ENCODE measurements at regions not wholly inside any gene's neighbourhood (a gene's known extent, or its start where the extent isn't known, plus 50 kb on each side); places are given as distances from the start of the nearest gene placed in this dataset.
A peak's percentile ranks its signal among the peaks of the same experiment; 100 is the strongest.

- no peak for TF ChIP-seq CEBPZ (IDR thresholded peaks at IDR 0.05; ENCODE audit: low read length)
- TF ChIP-seq, protein P1, sequence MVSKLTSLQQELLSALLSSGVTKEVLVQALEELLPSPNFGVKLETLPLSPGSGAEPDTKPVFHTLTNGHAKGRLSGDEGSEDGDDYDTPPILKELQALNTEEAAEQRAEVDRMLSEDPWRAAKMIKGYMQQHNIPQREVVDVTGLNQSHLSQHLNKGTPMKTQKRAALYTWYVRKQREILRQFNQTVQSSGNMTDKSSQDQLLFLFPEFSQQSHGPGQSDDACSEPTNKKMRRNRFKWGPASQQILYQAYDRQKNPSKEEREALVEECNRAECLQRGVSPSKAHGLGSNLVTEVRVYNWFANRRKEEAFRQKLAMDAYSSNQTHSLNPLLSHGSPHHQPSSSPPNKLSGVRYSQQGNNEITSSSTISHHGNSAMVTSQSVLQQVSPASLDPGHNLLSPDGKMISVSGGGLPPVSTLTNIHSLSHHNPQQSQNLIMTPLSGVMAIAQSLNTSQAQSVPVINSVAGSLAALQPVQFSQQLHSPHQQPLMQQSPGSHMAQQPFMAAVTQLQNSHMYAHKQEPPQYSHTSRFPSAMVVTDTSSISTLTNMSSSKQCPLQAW (CRISPR knock-in tag; IDR thresholded peaks at IDR 0.05): no peak
- no peak for TF ChIP-seq CC2D1A (CRISPR knock-in tag; IDR thresholded peaks at IDR 0.05)
- TF ChIP-seq ONECUT2 (CRISPR knock-in tag; IDR thresholded peaks at IDR 0.05): peak; percentile 85
- TF ChIP-seq HDAC2 (CRISPR knock-in tag; IDR thresholded peaks at IDR 0.05): 0 out of 2 replicates have a peak, but pooled peaks have one; percentile 30
- TF ChIP-seq CEBPG (CRISPR knock-in tag; IDR thresholded peaks at IDR 0.05): peak; percentile 87
- TF ChIP-seq, protein P2, sequence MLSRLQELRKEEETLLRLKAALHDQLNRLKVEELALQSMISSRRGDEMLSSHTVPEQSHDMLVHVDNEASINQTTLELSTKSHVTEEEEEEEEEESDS (CRISPR knock-in tag; IDR thresholded peaks at IDR 0.05; ENCODE audit: borderline replicate concordance): no peak
- TF ChIP-seq, protein P3, sequence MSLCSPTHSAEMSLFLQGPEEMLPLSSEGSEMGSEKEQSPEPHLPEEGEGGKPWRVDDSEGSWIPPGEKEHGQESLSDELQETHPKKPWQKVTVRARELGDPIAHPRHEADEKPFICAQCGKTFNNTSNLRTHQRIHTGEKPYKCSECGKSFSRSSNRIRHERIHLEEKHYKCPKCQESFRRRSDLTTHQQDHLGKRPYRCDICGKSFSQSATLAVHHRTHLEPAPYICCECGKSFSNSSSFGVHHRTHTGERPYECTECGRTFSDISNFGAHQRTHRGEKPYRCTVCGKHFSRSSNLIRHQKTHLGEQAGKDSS (CRISPR knock-in tag; IDR thresholded peaks at IDR 0.05; ENCODE audit: borderline replicate concordance, low read depth): no peak
- TF ChIP-seq SOX6 (IDR thresholded peaks at IDR 0.05): no peak
- TF ChIP-seq SOX6 (CRISPR knock-in tag; IDR thresholded peaks at IDR 0.05): peak; percentile 97
- TF ChIP-seq THRA (CRISPR knock-in tag; IDR thresholded peaks at IDR 0.05; ENCODE audit: borderline replicate concordance): no peak
- TF ChIP-seq FOXP4 (CRISPR knock-in tag; IDR thresholded peaks at IDR 0.05): peak; percentile 60
- peak; percentile 82; the same call in 1 of the 2 replicates for TF ChIP-seq ISL2 (CRISPR knock-in tag; IDR thresholded peaks at IDR 0.05)
- peak; percentile 25; the same call in 1 of the 2 replicates for TF ChIP-seq MIXL1 (CRISPR knock-in tag; IDR thresholded peaks at IDR 0.05)
- TF ChIP-seq MTERF4 (CRISPR knock-in tag; IDR thresholded peaks at IDR 0.05): no peak
- TF ChIP-seq PAXIP1 (CRISPR knock-in tag; conservative IDR thresholded peaks at IDR 0.05): peak; percentile 71
Observed at GRCh38 chr3:168995129-168995528, 668.4 kb downstream of the MECOM start (continued).
